ENCODE measurements at regions not wholly inside any gene's neighbourhood (a gene's known extent, or its start where the extent isn't known, plus 50 kb on each side); places are given as distances from the start of the nearest gene placed in this dataset.

DNA sequence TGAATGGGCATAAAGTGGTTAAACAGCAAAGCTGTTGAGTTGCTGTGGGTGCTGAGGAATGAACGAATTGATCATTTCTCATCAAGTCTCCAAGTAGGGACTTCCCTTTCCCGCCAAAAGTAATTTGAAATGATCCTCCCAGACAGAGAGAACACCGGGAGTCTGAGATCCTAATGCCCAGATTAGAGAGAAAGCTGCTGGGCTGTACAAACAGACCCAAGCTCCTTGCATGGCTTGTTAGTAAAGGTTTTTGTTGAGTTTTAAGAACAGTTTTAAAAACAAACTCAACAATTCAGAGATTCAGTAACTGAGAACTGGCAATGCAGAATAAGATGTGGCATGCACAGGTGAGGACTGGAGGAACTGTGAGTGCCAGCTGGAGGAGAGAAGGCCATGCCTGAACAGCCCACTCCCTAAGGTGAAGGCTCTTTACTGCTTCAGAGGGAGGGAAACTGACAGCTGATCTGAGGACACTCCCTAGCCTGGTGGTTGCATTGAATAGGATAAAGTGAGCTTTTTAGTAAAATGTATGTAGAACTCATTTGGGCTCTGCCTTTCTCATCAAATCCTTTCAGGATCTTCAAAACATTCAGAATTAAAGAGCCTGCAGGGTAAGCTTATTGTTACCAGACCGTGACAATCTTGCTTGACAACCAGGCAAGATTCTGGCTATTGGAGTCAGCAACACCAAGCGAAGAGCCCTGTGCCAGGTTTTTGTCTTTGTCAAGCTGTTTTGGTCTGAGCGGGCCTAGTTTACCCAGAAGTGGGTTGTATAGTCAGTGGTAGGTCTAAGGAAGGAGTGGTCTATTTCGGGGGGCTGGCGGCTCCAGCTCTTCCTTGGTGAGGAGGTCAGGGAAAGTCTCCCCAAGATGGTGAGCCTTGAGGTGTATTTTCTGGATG lies 63.2 kb upstream of the IGFBP5 start:
- no peak overlapping the region for H3K4me3 ChIP-seq (replicated peaks; ENCODE audit: low read depth, low read length)
- no peak for TF ChIP-seq CTCF (IDR thresholded peaks at IDR 0.05; ENCODE audit: insufficient read depth, low read length, poor library complexity, severe bottlenecking)
- no peaks in the 10 kb centered on the region for H3K36me3 ChIP-seq (ENCODE audit: control insufficient read depth, insufficient read depth, low read length)
- H3K27me3 ChIP-seq (replicated peaks; ENCODE audit: control insufficient read depth, insufficient read depth, low read length) = peaks cover 2% of the 10 kb centered on the region
- no peak for DNase-seq (ENCODE audit: extremely low read depth, insufficient read length)

- DNase-seq (ENCODE audit: extremely low read depth, insufficient read length) = no peak
- Histone ChIP-seq H3K27me3 (replicated peaks; ENCODE audit: control insufficient read depth, insufficient read depth, low read length) (peaks cover 2% of the 10 kb centered on the region), H3K4me3 (replicated peaks; ENCODE audit: low read depth, low read length) (no peak overlapping the region), H3K36me3 (ENCODE audit: control insufficient read depth, insufficient read depth, low read length) (no peaks in the 10 kb centered on the region)
- TF ChIP-seq CTCF (IDR thresholded peaks at IDR 0.05; ENCODE audit: insufficient read depth, low read length, poor library complexity, severe bottlenecking) = no peak
Measured at GRCh38 chr2:216757532-216757931, 62.2 kb upstream of the IGFBP5 start.

GRCh38 chr2:216756435-216756834 lies 61.1 kb upstream of the IGFBP5 start:
- Histone ChIP-seq H3K36me3 (ENCODE audit: control insufficient read depth, insufficient read depth, low read length) (no peaks in the 10 kb centered on the region), H3K4me3 (replicated peaks; ENCODE audit: low read depth, low read length) (no peak overlapping the region), H3K27me3 (replicated peaks; ENCODE audit: control insufficient read depth, insufficient read depth, low read length) (peaks cover 2% of the 10 kb centered on the region)
- no peak for DNase-seq (ENCODE audit: extremely low read depth, insufficient read length)
- TF ChIP-seq CTCF (IDR thresholded peaks at IDR 0.05; ENCODE audit: insufficient read depth, low read length, poor library complexity, severe bottlenecking) = no peak

- no peak for TF ChIP-seq CTCF (IDR thresholded peaks at IDR 0.05; ENCODE audit: insufficient read depth, low read length, poor library complexity, severe bottlenecking)
- Histone ChIP-seq H3K27me3 (replicated peaks; ENCODE audit: control insufficient read depth, insufficient read depth, low read length) (peaks cover 2% of the 10 kb centered on the region), H3K36me3 (ENCODE audit: control insufficient read depth, insufficient read depth, low read length) (no peaks in the 10 kb centered on the region), H3K4me3 (replicated peaks; ENCODE audit: low read depth, low read length) (no peak overlapping the region)
- no peak for DNase-seq (ENCODE audit: extremely low read depth, insufficient read length)
Measured at GRCh38 chr2:216754812-216755211, 59.5 kb upstream of the IGFBP5 start.

DNA sequence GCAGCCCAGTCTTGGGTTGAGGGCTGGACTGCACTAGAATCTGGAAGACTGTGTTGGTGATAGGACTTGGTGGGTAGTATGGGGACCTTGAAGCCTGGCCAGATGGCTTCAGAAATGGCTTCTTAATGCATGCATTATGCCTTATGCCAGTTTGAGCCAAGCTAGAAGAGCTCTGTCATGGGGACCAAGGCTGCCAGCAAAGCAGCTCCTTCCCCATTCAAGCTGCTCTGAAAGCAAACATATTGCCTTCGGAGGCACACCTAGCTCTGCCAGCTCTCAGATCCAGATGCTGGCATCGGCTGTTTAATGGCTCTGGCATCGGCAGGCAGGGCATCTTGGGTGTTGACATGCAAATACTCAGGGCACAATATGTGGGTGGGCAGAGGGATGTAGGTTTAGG lies 59.0 kb upstream of the IGFBP5 start:
- Histone ChIP-seq H3K4me3 (replicated peaks; ENCODE audit: low read depth, low read length) (no peak overlapping the region), H3K36me3 (ENCODE audit: control insufficient read depth, insufficient read depth, low read length) (no peaks in the 10 kb centered on the region), H3K27me3 (replicated peaks; ENCODE audit: control insufficient read depth, insufficient read depth, low read length) (peaks cover 2% of the 10 kb centered on the region)
- DNase-seq (ENCODE audit: extremely low read depth, insufficient read length) = no peak
- no peak for TF ChIP-seq CTCF (IDR thresholded peaks at IDR 0.05; ENCODE audit: insufficient read depth, low read length, poor library complexity, severe bottlenecking)
